Endodermal cell (in vitro differentiated cells): ENCODE measurements at regions not wholly inside any gene's neighbourhood (a gene's known extent, or its start where the extent isn't known, plus 50 kb on each side); places are given as distances from the start of the nearest gene placed in this dataset.

ENCODE experiments used
- DNase-seq: peaks from one replicate; pipeline ENCODE4 v3.0.0-alpha.2; 2017
- H3K27ac ChIP-seq: 2 replicates; pipeline ENCODE4 v1.5.1; 2013; ENCODE audit warnings: mild to moderate bottlenecking, low read depth, low read length, moderate library complexity
- H3K27me3 ChIP-seq: 2 replicates; pipeline ENCODE4 v1.6.1; 2013; ENCODE audit warnings: mild to moderate bottlenecking, low read length, moderate library complexity; ENCODE audit not compliant: insufficient read depth, control insufficient read depth, poor library complexity, severe bottlenecking
- H3K36me3 ChIP-seq: 2 replicates; pipeline ENCODE4 v1.7.0; 2013; ENCODE audit warnings: mild to moderate bottlenecking, low read length, moderate library complexity; ENCODE audit not compliant: control insufficient read depth, insufficient read depth
- H3K4me1 ChIP-seq: one replicate; pipeline ENCODE4 v1.7.0; 2013; ENCODE audit warnings: low read length; ENCODE audit not compliant: control insufficient read depth, insufficient read depth
- H3K4me3 ChIP-seq: 2 replicates; pipeline ENCODE4 v1.5.1; 2013; ENCODE audit warnings: mild to moderate bottlenecking, low read length, moderate library complexity
- H3K9ac ChIP-seq: 2 replicates; pipeline ENCODE4 v1.6.1; 2013; ENCODE audit warnings: mild to moderate bottlenecking, low read length, moderate library complexity; ENCODE audit not compliant: poor library complexity, severe bottlenecking; ENCODE audit errors: extremely low read depth
- H3K9me3 ChIP-seq: 2 replicates; pipeline ENCODE4 v1.6.1; 2013; ENCODE audit warnings: mild to moderate bottlenecking, low read length, moderate library complexity; ENCODE audit not compliant: control insufficient read depth
- H3K27ac Mint-ChIP-seq: 2 replicates; pipeline ENCODE4 v1.8.0; 2020; ENCODE audit warnings: mixed read lengths
- H3K27me3 Mint-ChIP-seq: 2 replicates; pipeline ENCODE4 v1.8.0; 2021; ENCODE audit warnings: mild to moderate bottlenecking, mixed read lengths; ENCODE audit not compliant: insufficient read depth
- H3K36me3 Mint-ChIP-seq: 2 replicates; pipeline ENCODE4 v1.8.0; 2020; ENCODE audit warnings: low read depth, mixed read lengths
- H3K4me1 Mint-ChIP-seq: 2 replicates; pipeline ENCODE4 v1.8.0; 2020; ENCODE audit warnings: mixed read lengths
- H3K4me3 Mint-ChIP-seq: 2 replicates; pipeline ENCODE4 v1.8.0; 2020; ENCODE audit warnings: mild to moderate bottlenecking, moderate library complexity, mixed read lengths
- H3K9me3 Mint-ChIP-seq: 2 replicates; pipeline ENCODE4 v1.8.0; 2020; ENCODE audit warnings: mild to moderate bottlenecking, mixed read lengths
- WGBS, 2 experiments: methylation state at CpG; one replicate each; pipeline versions ENCODE4 v1.1.5 to v1.1.7; 2013; ENCODE audit warnings: missing lambda C conversion rate in 2 of 2, mixed read lengths in 1 of 2; ENCODE audit not compliant: insufficient coverage in 1 of 2, insufficient read length in 1 of 2; 5-methylcytosine and 5-hydroxymethylcytosine counted together
- TF ChIP-seq, protein P1 (sequence below): fragments of 200-600 bp; sonication (generic); conservative IDR thresholded peaks from 2 replicates; pipeline ENCODE4 v1.5.0; 2021; ENCODE audit warnings: antibody characterized with exemption, mild to moderate bottlenecking

DNA sequence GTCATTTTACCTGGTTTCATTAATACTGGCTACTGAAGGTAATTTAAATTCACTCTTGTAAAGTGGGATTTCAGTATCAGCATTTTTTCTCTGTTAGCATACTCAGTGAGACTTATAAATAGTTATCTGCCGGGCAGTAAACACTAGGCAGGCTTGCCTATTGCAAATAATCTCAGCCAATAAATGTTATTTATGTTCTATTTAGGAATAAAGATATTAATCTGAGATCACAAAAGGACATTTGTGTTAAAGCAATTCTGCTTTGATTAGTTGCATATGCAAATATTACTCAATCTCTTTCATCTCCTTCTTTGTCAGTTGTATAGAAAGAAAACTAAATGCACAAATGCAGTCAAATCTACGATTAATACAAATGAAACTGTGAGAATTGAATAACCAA is 827.8 kb downstream of the TLE4 start:
- Histone ChIP-seq H3K4me3 (no peak overlapping the region), H3K36me3 (no peaks in the 10 kb centered on the region), H3K9ac (no peak overlapping the region), H3K9me3 (no peaks in the 10 kb centered on the region), H3K27ac (no peak overlapping the region), H3K27me3 (no peaks in the 10 kb centered on the region), H3K4me1 (no peaks in the 10 kb centered on the region)
- DNase-seq = no peak
- no peak overlapping the region for H3K27ac Mint-ChIP-seq
- WGBS, 2 experiments = 100% methylated on average over 2 of the region's 2 CpGs; no CpG with 5 or more reads in 1 of the 2 experiments
- no peaks in the 10 kb centered on the region for H3K27me3 Mint-ChIP-seq
- H3K4me3 Mint-ChIP-seq = no peak overlapping the region
- peaks cover 4% of the 10 kb centered on the region for H3K9me3 Mint-ChIP-seq
- no peaks in the 10 kb centered on the region for H3K4me1 Mint-ChIP-seq
- no peaks in the 10 kb centered on the region for H3K36me3 Mint-ChIP-seq
- TF ChIP-seq, protein P1, sequence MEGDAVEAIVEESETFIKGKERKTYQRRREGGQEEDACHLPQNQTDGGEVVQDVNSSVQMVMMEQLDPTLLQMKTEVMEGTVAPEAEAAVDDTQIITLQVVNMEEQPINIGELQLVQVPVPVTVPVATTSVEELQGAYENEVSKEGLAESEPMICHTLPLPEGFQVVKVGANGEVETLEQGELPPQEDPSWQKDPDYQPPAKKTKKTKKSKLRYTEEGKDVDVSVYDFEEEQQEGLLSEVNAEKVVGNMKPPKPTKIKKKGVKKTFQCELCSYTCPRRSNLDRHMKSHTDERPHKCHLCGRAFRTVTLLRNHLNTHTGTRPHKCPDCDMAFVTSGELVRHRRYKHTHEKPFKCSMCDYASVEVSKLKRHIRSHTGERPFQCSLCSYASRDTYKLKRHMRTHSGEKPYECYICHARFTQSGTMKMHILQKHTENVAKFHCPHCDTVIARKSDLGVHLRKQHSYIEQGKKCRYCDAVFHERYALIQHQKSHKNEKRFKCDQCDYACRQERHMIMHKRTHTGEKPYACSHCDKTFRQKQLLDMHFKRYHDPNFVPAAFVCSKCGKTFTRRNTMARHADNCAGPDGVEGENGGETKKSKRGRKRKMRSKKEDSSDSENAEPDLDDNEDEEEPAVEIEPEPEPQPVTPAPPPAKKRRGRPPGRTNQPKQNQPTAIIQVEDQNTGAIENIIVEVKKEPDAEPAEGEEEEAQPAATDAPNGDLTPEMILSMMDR = no peak

DNA sequence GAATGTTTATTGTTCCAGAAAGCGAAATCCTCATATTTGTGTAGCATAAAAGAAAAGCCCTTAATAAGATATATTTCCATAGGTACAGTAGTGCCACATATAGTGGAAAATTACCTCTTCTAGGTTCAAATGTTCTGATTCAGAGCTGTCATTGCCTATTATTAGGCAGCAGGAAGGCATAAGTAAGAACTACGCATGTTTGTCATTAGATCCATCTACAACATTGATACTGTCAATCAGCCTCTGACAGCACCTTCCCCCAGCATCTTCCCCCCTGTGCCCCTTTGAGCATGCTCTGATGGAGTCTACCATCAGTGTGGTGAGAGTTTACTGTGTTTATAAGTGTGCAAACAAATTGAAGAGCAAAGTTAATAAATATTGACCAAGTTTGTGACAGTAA is 816.1 kb downstream of the TLE4 start:
- no peaks in the 10 kb centered on the region for H3K36me3 ChIP-seq
- WGBS, 2 experiments = 94% methylated on average over 2 of the region's 2 CpGs; no CpG with 5 or more reads in 1 of the 2 experiments
- TF ChIP-seq, protein P1 = no peak
- H3K4me3 ChIP-seq = no peak overlapping the region
- Mint-ChIP-seq H3K4me3 (no peak overlapping the region), H3K4me1 (peaks cover 5% of the 10 kb centered on the region), H3K36me3 (no peaks in the 10 kb centered on the region), H3K9me3 (peaks cover 8% of the 10 kb centered on the region), H3K27me3 (no peaks in the 10 kb centered on the region), H3K27ac (no peak overlapping the region)
- no peak for DNase-seq
- no peak overlapping the region for H3K27ac ChIP-seq
- H3K9ac ChIP-seq = no peak overlapping the region
- H3K27me3 ChIP-seq = no peaks in the 10 kb centered on the region
- H3K9me3 ChIP-seq = peaks cover 6% of the 10 kb centered on the region
- peaks cover 3% of the 10 kb centered on the region for H3K4me1 ChIP-seq

DNA sequence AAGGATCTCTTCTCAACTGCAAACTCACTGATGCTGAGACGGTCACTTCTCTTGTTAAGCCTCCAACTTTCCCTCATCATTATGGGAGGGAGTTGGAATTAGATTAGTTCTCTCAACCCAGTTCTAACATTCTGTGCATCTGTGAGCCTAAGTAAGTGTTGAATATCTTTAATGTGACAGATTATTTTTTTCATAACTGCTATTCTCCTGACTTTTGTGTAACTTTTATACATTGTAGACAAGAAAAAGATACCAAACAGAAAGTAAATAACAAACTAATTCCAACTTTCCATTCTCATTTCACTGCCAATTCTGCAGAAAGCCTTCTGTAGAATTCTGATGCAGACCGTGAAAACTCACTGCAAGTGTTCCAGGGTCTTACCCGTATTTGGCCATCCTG is 813.5 kb downstream of the TLE4 start:
- H3K4me1 ChIP-seq = peaks cover 3% of the 10 kb centered on the region
- no peak for DNase-seq
- WGBS, 2 experiments = 83 to 93% methylated on average over 2 to 3 of the region's 3 CpGs
- no peaks in the 10 kb centered on the region for H3K27me3 ChIP-seq
- no peaks in the 10 kb centered on the region for H3K9me3 ChIP-seq
- peaks cover under 1% of the 10 kb centered on the region for H3K9me3 Mint-ChIP-seq
- no peak overlapping the region for H3K4me3 ChIP-seq
- H3K27ac Mint-ChIP-seq = no peak overlapping the region
- no peaks in the 10 kb centered on the region for H3K36me3 ChIP-seq
- no peaks in the 10 kb centered on the region for H3K27me3 Mint-ChIP-seq
- TF ChIP-seq, protein P1 = no peak
- H3K27ac ChIP-seq = no peak overlapping the region
- no peak overlapping the region for H3K4me3 Mint-ChIP-seq
- H3K36me3 Mint-ChIP-seq = no peaks in the 10 kb centered on the region
- peaks cover 1% of the 10 kb centered on the region for H3K4me1 Mint-ChIP-seq
- no peak overlapping the region for H3K9ac ChIP-seq
